Prostate gland (tissue), 2 donors: ENCODE measurements at regions not wholly inside any gene's neighbourhood (a gene's known extent, or its start where the extent isn't known, plus 50 kb on each side); places are given as distances from the start of the nearest gene placed in this dataset.

Experiments used
- DNase-seq: peaks from one replicate; pipeline ENCODE4 v3.0.0-alpha.2; 2019; ENCODE audit warnings: low spot score
- H3K27ac ChIP-seq, 2 donors: fragments of 200-600 bp; sonication (generic); 2 replicates each; pipeline ENCODE4 v1.5.1; 2017 to 2019
- H3K27me3 ChIP-seq: fragments of 200-600 bp; sonication (generic); replicated peaks from 2 replicates; pipeline ENCODE4 v1.5.1; 2019; ENCODE audit not compliant: insufficient read depth
- H3K36me3 ChIP-seq, 2 donors: fragments of 200-600 bp; sonication (generic); 1 replicate in 1 of 2; 2 replicates in 1 of 2; pipeline versions ENCODE4 v1.5.1 to v1.8.1; 2017 to 2019
- H3K4me1 ChIP-seq: fragments of 200-600 bp; sonication (generic); replicated peaks from 2 replicates; pipeline ENCODE4 v1.5.1; 2019
- H3K4me3 ChIP-seq, 2 donors: fragments of 200-600 bp; sonication (generic); 2 replicates each; pipeline ENCODE4 v1.5.1; 2017 to 2019
- H3K9me3 ChIP-seq: fragments of 200-600 bp; sonication (generic); 2 replicates; pipeline ENCODE4 v1.5.1; 2017
- CTCF ChIP-seq, 4 experiments: fragments of 200-600 bp in 2 of 4; fragments of 450-650 bp in 2 of 4; sonication (generic) in 2 of 4; IDR thresholded peaks; 1 replicate in 3 of 4; 2 replicates in 1 of 4; pipeline ENCODE4 v1.5.1; 2016 to 2019; ENCODE audit warnings: antibody characterized with exemption in 4 of 4, mild to moderate bottlenecking in 2 of 4, moderate library complexity in 2 of 4
- POLR2A ChIP-seq: fragments of 450-650 bp; IDR thresholded peaks from one replicate; pipeline ENCODE4 v1.6.1; 2016; ENCODE audit warnings: antibody characterized with exemption, mild to moderate bottlenecking
- POLR2AphosphoS5 ChIP-seq: sonication (generic); formaldehyde crosslinking; IDR thresholded peaks from one replicate; pipeline ENCODE4 v1.6.1; 2017; ENCODE audit warnings: antibody characterized with exemption
- WGBS: methylation state at CpG from one replicate; pipeline ENCODE4 v1.1.5; 2018; 5-methylcytosine and 5-hydroxymethylcytosine counted together
- intact Hi-C: fragments of 100-400 bp; cut with DNase I; formaldehyde crosslinking; loops from one replicate; pipeline ENCODE4 v1.14.2; 2022

GRCh38 chr10:109504401-109504800 is 418.9 kb downstream of the XPNPEP1 start:
- H3K9me3 ChIP-seq: no peaks in the 10 kb centered on the region
- TF ChIP-seq CTCF (IDR thresholded peaks at IDR 0.05) (no peak), POLR2AphosphoS5 (no peak), POLR2A (no peak)
- intact Hi-C loops: no loop called here
- no peaks in the 10 kb centered on the region for H3K36me3 ChIP-seq
- H3K4me1 ChIP-seq: no peaks in the 10 kb centered on the region
- no peak overlapping the region for H3K27ac ChIP-seq
- 28% methylated on average over 1 of the region's 1 CpG for WGBS
- H3K4me3 ChIP-seq: no peak overlapping the region
- DNase-seq: no peak
- H3K27me3 ChIP-seq: no peaks in the 10 kb centered on the region

- Histone ChIP-seq H3K27ac (no peak overlapping the region), H3K36me3 (no peaks in the 10 kb centered on the region), H3K4me3 (no peak overlapping the region), H3K4me1 (no peaks in the 10 kb centered on the region), H3K27me3 (no peaks in the 10 kb centered on the region), H3K9me3 (no peaks in the 10 kb centered on the region)
- TF ChIP-seq POLR2A (no peak), CTCF (IDR thresholded peaks at IDR 0.05) (no peak), POLR2AphosphoS5 (no peak)
- intact Hi-C loops: no loop called here
- DNase-seq: no peak
- 85% methylated on average over 4 of the region's 4 CpGs for WGBS
These were observed 435.6 kb downstream of the XPNPEP1 start for GRCh38 chr10:109487691-109488090.

- no peaks in the 10 kb centered on the region for H3K36me3 ChIP-seq
- intact Hi-C loops: no loop called here
These were observed 442.5 kb downstream of the XPNPEP1 start for GRCh38 chr10:109480836-109481235.

GRCh38 chr10:109475711-109476421 is 447.4 kb downstream of the XPNPEP1 start:
- WGBS: 41% methylated on average over 6 of the region's 6 CpGs
- Histone ChIP-seq H3K36me3 (no peaks in the 10 kb centered on the region), H3K27me3 (no peaks in the 10 kb centered on the region), H3K4me3 (no peak overlapping the region), H3K27ac (no peak overlapping the region), H3K9me3 (no peaks in the 10 kb centered on the region), H3K4me1 (no peaks in the 10 kb centered on the region)
- intact Hi-C loops: no loop called here
- TF ChIP-seq CTCF (IDR thresholded peaks at IDR 0.05) (no peak), POLR2AphosphoS5 (no peak), POLR2A (no peak)
- no peak for DNase-seq

More at GRCh38 chr10:109480836-109481235, 442.5 kb downstream of the XPNPEP1 start:
- TF ChIP-seq CTCF (IDR thresholded peaks at IDR 0.05): no peak
- TF ChIP-seq POLR2AphosphoS5: no peak
- no peak for TF ChIP-seq POLR2A
- no peak overlapping the region for H3K4me3 ChIP-seq
- no peaks in the 10 kb centered on the region for H3K4me1 ChIP-seq
- no peak for DNase-seq
- H3K27ac ChIP-seq: no peak overlapping the region
- H3K27me3 ChIP-seq: no peaks in the 10 kb centered on the region
- H3K9me3 ChIP-seq: no peaks in the 10 kb centered on the region

- no peak overlapping the region for H3K27ac ChIP-seq
- WGBS: 33% methylated on average over 4 of the region's 4 CpGs
- H3K36me3 ChIP-seq: no peaks in the 10 kb centered on the region
- H3K27me3 ChIP-seq: no peaks in the 10 kb centered on the region
- no peak for DNase-seq
- H3K4me1 ChIP-seq: no peaks in the 10 kb centered on the region
- TF ChIP-seq POLR2AphosphoS5: no peak
- TF ChIP-seq CTCF (IDR thresholded peaks at IDR 0.05): no peak
- TF ChIP-seq POLR2A: no peak
- intact Hi-C loops: no loop called here
- H3K9me3 ChIP-seq: no peaks in the 10 kb centered on the region
- no peak overlapping the region for H3K4me3 ChIP-seq
These were observed 448.5 kb downstream of the XPNPEP1 start for GRCh38 chr10:109474812-109475211.
